ENCODE measurements at regions not wholly inside any gene's neighbourhood (a gene's known extent, or its start where the extent isn't known, plus 50 kb on each side); places are given as distances from the start of the nearest gene placed in this dataset.

DNA sequence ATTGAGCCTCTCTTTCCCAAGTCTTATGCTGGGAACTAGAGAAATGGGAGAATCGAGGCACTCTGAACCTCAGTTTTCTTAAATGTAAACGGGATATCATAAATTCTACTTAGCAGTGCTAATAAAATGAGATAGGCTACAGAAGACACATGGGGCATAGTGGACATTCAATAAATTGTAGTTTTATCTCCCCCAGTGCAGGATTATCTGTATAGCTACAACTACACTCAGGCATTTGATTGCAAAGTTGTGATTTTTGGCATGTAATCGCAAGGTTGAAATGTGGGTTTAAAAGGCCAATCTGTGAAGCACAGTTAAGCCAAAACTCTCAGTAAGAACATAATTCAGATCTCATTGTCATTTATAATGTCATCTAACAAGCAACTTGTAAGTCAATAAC is 413.7 kb upstream of the LMCD1 start:
- no peak overlapping the region for H3K27ac ChIP-seq (ENCODE audit: low read depth, low read length, poor library complexity, severe bottlenecking)
- H3K4me1 ChIP-seq (ENCODE audit: insufficient read depth, low read length, poor library complexity, severe bottlenecking): peaks cover 4% of the 10 kb centered on the region
- no peak for DNase-seq (ENCODE audit: low spot score)
- intact Hi-C loops (cut with micrococcal nuclease; ENCODE audit: unreplicated experiment): no loop called here
- no peak for TF ChIP-seq EZH2 (IDR thresholded peaks at IDR 0.05; ENCODE audit: borderline replicate concordance, low read depth, low read length, poor library complexity, severe bottlenecking)
- TF ChIP-seq, protein P1, sequence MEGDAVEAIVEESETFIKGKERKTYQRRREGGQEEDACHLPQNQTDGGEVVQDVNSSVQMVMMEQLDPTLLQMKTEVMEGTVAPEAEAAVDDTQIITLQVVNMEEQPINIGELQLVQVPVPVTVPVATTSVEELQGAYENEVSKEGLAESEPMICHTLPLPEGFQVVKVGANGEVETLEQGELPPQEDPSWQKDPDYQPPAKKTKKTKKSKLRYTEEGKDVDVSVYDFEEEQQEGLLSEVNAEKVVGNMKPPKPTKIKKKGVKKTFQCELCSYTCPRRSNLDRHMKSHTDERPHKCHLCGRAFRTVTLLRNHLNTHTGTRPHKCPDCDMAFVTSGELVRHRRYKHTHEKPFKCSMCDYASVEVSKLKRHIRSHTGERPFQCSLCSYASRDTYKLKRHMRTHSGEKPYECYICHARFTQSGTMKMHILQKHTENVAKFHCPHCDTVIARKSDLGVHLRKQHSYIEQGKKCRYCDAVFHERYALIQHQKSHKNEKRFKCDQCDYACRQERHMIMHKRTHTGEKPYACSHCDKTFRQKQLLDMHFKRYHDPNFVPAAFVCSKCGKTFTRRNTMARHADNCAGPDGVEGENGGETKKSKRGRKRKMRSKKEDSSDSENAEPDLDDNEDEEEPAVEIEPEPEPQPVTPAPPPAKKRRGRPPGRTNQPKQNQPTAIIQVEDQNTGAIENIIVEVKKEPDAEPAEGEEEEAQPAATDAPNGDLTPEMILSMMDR (conservative IDR thresholded peaks at IDR 0.05; ENCODE audit: low read depth, low read length): no peak
- BruUV-seq (replicated peaks): no TSS peak
- CTCF ChIA-PET: no interaction called here
- no peak overlapping the region for H3K4me3 ChIP-seq (ENCODE audit: low read depth, low read length, poor library complexity, severe bottlenecking)
- no peaks in the 10 kb centered on the region for H3K9me3 ChIP-seq (ENCODE audit: low read depth, low read length, poor library complexity, severe bottlenecking)
- POLR2A ChIA-PET (ENCODE audit: low non-redundant PET): no interaction called here
- H3K36me3 ChIP-seq (ENCODE audit: insufficient read depth, low read length, poor library complexity, severe bottlenecking): no peaks in the 10 kb centered on the region
- no peaks in the 10 kb centered on the region for H3K27me3 ChIP-seq (replicated peaks; ENCODE audit: insufficient read depth, low read depth, low read length, poor library complexity)

DNA sequence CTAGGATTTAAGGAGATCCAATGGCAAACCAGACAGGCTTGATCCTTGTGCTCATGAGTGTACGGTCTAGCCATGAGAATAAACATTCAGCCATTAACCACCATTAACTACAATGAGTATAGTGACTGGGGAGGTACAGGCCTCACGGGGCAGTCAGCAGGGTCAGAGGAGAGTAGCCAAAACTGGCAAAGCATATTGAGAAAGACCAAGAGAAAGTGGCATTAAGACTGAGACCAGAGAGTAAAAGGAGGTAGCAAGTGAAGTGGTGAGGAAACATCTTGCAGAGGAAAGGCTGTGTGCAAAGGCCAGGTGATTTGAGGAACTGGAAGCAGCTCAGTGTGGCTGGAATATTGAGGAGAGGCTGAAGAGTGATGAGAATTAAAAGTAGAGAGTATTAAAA is 407.2 kb upstream of the LMCD1 start:
- Histone ChIP-seq H3K27ac (ENCODE audit: low read depth, low read length, poor library complexity, severe bottlenecking) (no peak overlapping the region), H3K27me3 (replicated peaks; ENCODE audit: insufficient read depth, low read depth, low read length, poor library complexity) (no peaks in the 10 kb centered on the region), H3K36me3 (ENCODE audit: insufficient read depth, low read length, poor library complexity, severe bottlenecking) (no peaks in the 10 kb centered on the region), H3K4me3 (ENCODE audit: low read depth, low read length, poor library complexity, severe bottlenecking) (no peak overlapping the region), H3K4me1 (ENCODE audit: insufficient read depth, low read length, poor library complexity, severe bottlenecking) (no peaks in the 10 kb centered on the region), H3K9me3 (ENCODE audit: low read depth, low read length, poor library complexity, severe bottlenecking) (no peaks in the 10 kb centered on the region)
- ChIA-PET POLR2A (ENCODE audit: low non-redundant PET) (no interaction called here), CTCF (no interaction called here)
- no peak for TF ChIP-seq EZH2 (IDR thresholded peaks at IDR 0.05; ENCODE audit: borderline replicate concordance, low read depth, low read length, poor library complexity, severe bottlenecking)
- TF ChIP-seq, protein P1 (conservative IDR thresholded peaks at IDR 0.05; ENCODE audit: low read depth, low read length): no peak
- no peak for DNase-seq (ENCODE audit: low spot score)
- intact Hi-C loops (cut with micrococcal nuclease; ENCODE audit: unreplicated experiment): no loop called here
- BruUV-seq (replicated peaks): no TSS peak

DNA sequence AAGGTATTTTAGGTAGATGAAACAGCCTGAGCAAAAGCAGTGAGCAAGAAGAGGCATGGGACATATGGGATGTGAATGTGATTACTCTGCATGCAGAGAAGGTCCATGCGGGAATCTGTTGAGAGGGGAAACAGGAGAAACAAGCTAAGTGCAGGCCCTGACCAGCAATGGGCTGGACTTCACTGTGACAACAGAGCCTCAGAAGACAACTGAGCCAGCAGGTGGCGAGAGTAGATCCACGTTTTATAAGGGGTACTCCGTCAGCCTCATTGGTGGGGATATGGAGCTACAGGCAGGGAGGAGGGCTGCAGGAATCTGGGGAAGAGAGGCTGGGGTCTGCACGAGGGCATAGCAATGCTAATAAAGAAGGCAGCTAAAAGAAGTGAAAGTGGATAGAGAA is 405.9 kb upstream of the LMCD1 start:
- Histone ChIP-seq H3K4me1 (ENCODE audit: insufficient read depth, low read length, poor library complexity, severe bottlenecking) (no peaks in the 10 kb centered on the region), H3K27ac (ENCODE audit: low read depth, low read length, poor library complexity, severe bottlenecking) (no peak overlapping the region), H3K4me3 (ENCODE audit: low read depth, low read length, poor library complexity, severe bottlenecking) (no peak overlapping the region), H3K36me3 (ENCODE audit: insufficient read depth, low read length, poor library complexity, severe bottlenecking) (no peaks in the 10 kb centered on the region), H3K27me3 (replicated peaks; ENCODE audit: insufficient read depth, low read depth, low read length, poor library complexity) (no peaks in the 10 kb centered on the region), H3K9me3 (ENCODE audit: low read depth, low read length, poor library complexity, severe bottlenecking) (no peaks in the 10 kb centered on the region)
- TF ChIP-seq, protein P1 (conservative IDR thresholded peaks at IDR 0.05; ENCODE audit: low read depth, low read length): peak; percentile 58
- TF ChIP-seq EZH2 (IDR thresholded peaks at IDR 0.05; ENCODE audit: borderline replicate concordance, low read depth, low read length, poor library complexity, severe bottlenecking): no peak
- intact Hi-C loops (cut with micrococcal nuclease; ENCODE audit: unreplicated experiment): no loop called here
- no TSS peak for BruUV-seq (replicated peaks)
- peak; percentile 36 for DNase-seq (ENCODE audit: low spot score)
- ChIA-PET CTCF (interaction anchor here (0.6 to 1.2 kb wide), 3 partner anchors 143 to 206 kb away, joined by 3 to 5 read pairs (median 4); no protein-coding TSS in a partner anchor), POLR2A (ENCODE audit: low non-redundant PET) (no interaction called here)

Data from A673 (cell line).